GM12878 (cell line): ENCODE measurements at regions not wholly inside any gene's neighbourhood (a gene's known extent, or its start where the extent isn't known, plus 50 kb on each side); places are given as distances from the start of the nearest gene placed in this dataset.
"Not testable (repeated sequence)": the region's sequence is repeated elsewhere in the genome, so short reads cannot be mapped to it uniquely, and the experiment has no call there.

ENCODE experiments used
- JUND ChIP-seq: IDR thresholded peaks from 2 replicates; pipeline ENCODE4 v1.6.1; 2012; ENCODE audit warnings: low read depth, mild to moderate bottlenecking, low read length, improper control_type of control experiment, moderate library complexity
- NR2C1 ChIP-seq: fragments of 450-650 bp; IDR thresholded peaks from 2 replicates; pipeline ENCODE4 v1.6.1; 2017; ENCODE audit warnings: antibody characterized with exemption, mild to moderate bottlenecking, moderate library complexity
- NRF1 ChIP-seq: conservative IDR thresholded peaks from 2 replicates; pipeline ENCODE4 v1.6.1; 2011; ENCODE audit warnings: mild to moderate bottlenecking, low read depth, low read length, improper control_type of control experiment
- POLR2A ChIP-seq: IDR thresholded peaks from 2 replicates; pipeline ENCODE4 v1.6.1; 2011; ENCODE audit warnings: low read depth, mild to moderate bottlenecking, low read length
- POLR2AphosphoS5 ChIP-seq: IDR thresholded peaks from 2 replicates; pipeline ENCODE4 v1.6.1; 2011; ENCODE audit warnings: mild to moderate bottlenecking, low read length, inconsistent platforms
- RAD51 ChIP-seq: fragments of 450-650 bp; IDR thresholded peaks from 2 replicates; pipeline ENCODE4 v1.6.1; 2016; ENCODE audit warnings: moderate library complexity, mild to moderate bottlenecking, inconsistent platforms
- RFX5 ChIP-seq: IDR thresholded peaks from 2 replicates; pipeline ENCODE4 v1.6.1; 2011; ENCODE audit warnings: low read depth, low read length, improper control_type of control experiment
- SIX5 ChIP-seq: IDR thresholded peaks from 2 replicates; pipeline ENCODE4 v1.6.1; 2011; ENCODE audit warnings: mild to moderate bottlenecking, low read depth, low read length, moderate library complexity; ENCODE audit not compliant: severe bottlenecking
- TF ChIP-seq, protein P1 (sequence below): fragments of 450-650 bp; IDR thresholded peaks from 2 replicates; pipeline ENCODE4 v1.6.1; 2017; ENCODE audit warnings: mild to moderate bottlenecking

DNA sequence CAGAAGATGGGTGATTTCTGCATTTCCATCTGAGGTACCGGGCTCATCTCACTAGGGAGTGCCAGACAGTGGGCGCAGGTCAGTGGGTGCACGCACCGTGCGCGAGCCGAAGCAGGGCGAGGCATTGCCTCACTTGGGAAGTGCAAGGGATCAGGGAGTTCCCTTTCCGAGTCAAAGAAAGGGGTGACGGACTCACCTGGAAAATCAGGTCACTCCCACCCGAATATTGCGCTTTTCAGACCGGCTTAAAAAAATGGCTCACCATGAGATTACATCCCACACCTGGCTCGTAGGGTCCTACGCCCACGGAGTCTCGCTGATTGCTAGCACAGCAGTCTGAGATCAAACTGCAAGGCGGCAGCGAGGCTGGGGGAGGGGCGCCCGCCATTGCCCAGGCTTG is 194.0 kb downstream of the PARM1 start:
- TF ChIP-seq POLR2A, JUND, NRF1, RFX5, RAD51, NR2C1, SIX5, POLR2AphosphoS5: not testable (repeated sequence)
- TF ChIP-seq, protein P1, sequence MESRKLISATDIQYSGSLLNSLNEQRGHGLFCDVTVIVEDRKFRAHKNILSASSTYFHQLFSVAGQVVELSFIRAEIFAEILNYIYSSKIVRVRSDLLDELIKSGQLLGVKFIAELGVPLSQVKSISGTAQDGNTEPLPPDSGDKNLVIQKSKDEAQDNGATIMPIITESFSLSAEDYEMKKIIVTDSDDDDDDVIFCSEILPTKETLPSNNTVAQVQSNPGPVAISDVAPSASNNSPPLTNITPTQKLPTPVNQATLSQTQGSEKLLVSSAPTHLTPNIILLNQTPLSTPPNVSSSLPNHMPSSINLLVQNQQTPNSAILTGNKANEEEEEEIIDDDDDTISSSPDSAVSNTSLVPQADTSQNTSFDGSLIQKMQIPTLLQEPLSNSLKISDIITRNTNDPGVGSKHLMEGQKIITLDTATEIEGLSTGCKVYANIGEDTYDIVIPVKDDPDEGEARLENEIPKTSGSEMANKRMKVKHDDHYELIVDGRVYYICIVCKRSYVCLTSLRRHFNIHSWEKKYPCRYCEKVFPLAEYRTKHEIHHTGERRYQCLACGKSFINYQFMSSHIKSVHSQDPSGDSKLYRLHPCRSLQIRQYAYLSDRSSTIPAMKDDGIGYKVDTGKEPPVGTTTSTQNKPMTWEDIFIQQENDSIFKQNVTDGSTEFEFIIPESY = not testable (repeated sequence)
